ENCODE measurements at regions not wholly inside any gene's neighbourhood (a gene's known extent, or its start where the extent isn't known, plus 50 kb on each side); places are given as distances from the start of the nearest gene placed in this dataset.

GRCh38 chr22:49112661-49113626 is 714.7 kb downstream of the BRD1 start:
- TF ChIP-seq, protein P1, sequence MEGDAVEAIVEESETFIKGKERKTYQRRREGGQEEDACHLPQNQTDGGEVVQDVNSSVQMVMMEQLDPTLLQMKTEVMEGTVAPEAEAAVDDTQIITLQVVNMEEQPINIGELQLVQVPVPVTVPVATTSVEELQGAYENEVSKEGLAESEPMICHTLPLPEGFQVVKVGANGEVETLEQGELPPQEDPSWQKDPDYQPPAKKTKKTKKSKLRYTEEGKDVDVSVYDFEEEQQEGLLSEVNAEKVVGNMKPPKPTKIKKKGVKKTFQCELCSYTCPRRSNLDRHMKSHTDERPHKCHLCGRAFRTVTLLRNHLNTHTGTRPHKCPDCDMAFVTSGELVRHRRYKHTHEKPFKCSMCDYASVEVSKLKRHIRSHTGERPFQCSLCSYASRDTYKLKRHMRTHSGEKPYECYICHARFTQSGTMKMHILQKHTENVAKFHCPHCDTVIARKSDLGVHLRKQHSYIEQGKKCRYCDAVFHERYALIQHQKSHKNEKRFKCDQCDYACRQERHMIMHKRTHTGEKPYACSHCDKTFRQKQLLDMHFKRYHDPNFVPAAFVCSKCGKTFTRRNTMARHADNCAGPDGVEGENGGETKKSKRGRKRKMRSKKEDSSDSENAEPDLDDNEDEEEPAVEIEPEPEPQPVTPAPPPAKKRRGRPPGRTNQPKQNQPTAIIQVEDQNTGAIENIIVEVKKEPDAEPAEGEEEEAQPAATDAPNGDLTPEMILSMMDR (IDR thresholded peaks at IDR 0.05) = no peak
- ATAC-seq (ENCODE audit: low FRiP score) (no peak), DNase-seq (ENCODE audit: low spot score) (peak; percentile 14)

DNA sequence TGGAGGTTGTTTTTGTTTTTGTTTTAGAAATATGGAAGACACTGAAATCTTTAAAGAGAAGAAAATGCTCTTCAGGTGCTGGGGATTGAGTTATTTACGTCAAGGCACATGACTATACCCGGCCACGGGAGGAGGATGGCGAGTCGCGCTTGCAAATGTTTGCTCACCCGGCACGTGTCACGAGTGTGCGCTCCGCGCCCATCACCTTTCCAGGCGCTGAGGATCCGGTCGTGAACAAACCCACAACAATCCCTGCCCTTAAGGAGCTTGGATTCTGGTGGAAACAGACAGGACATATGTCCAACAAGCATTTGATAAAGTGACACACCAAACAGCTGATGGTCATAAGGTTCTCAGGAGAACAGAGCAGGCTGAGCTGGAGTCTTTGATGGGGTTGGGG is 715.5 kb downstream of the BRD1 start:
- no peak for ATAC-seq (ENCODE audit: low FRiP score)
- TF ChIP-seq, protein P1 (IDR thresholded peaks at IDR 0.05) = no peak
- DNase-seq (ENCODE audit: low spot score) = no peak

- DNase-seq (ENCODE audit: low spot score) = no peak
- TF ChIP-seq, protein P1 (IDR thresholded peaks at IDR 0.05) = no peak
- ATAC-seq (ENCODE audit: low FRiP score) = no peak
Measured at GRCh38 chr22:49111085-49111484, 716.6 kb downstream of the BRD1 start.

GRCh38 chr22:49108636-49109315 is 718.9 kb downstream of the BRD1 start:
- TF ChIP-seq, protein P1 (IDR thresholded peaks at IDR 0.05) = no peak
- no peak for ATAC-seq (ENCODE audit: low FRiP score)
- peak; percentile 16 for DNase-seq (ENCODE audit: low spot score)

DNA sequence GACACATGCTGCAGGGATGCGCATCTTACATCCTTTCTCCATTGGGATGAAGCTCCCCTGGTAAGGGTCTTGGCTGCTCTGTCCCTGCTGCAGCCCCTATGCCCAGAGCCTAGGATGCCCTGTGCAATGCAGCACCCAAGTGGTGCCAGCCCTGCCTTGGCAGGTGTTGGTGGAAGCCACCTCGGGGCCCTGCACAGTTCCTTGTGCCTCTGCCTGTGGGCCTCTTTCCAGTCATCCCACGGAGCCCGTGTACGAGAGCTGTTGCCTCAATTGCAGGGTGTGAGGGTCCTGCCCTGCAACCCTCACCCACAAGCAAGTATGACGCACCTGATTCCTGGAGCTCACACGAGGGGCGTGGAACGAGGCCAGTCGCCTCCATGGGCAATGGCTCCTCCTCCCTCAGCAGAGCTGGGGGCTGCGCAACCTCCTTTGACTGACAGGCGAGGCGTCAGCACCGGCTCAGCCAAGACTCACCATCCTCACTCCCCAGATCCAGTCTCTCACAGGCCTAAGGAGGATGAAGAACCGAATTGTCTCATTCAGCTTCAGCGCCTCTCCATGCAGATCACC is 719.6 kb downstream of the BRD1 start:
- TF ChIP-seq, protein P1 (IDR thresholded peaks at IDR 0.05) = no peak
- DNase-seq (ENCODE audit: low spot score) (no peak), ATAC-seq (ENCODE audit: low FRiP score) (no peak)

GRCh38 chr22:49107561-49107960 is 720.1 kb downstream of the BRD1 start:
- TF ChIP-seq, protein P1 (IDR thresholded peaks at IDR 0.05) = no peak
- ATAC-seq (ENCODE audit: low FRiP score) (no peak), DNase-seq (ENCODE audit: low spot score) (peak; percentile 14)

Measured in omental fat pad (tissue), 3 donors.